Liver (tissue), 8 donors: ENCODE measurements at regions not wholly inside any gene's neighbourhood (a gene's known extent, or its start where the extent isn't known, plus 50 kb on each side); places are given as distances from the start of the nearest gene placed in this dataset.

ENCODE experiments used
- DNase-seq: peaks from one replicate; pipeline ENCODE4 v3.0.0-alpha.2; 2017; ENCODE audit warnings: low spot score
- H3K27ac ChIP-seq, 2 donors: one replicate each; pipeline ENCODE4 v1.7.0; 2013; ENCODE audit warnings: inconsistent platforms in 2 of 2, low read length in 2 of 2, control low read depth in 1 of 2, low read depth in 1 of 2, mild to moderate bottlenecking in 1 of 2
- H3K27me3 ChIP-seq, 4 donors: one replicate each; pipeline versions ENCODE4 v1.6.1 to v1.7.0; 2013; ENCODE audit warnings: low read length in 3 of 4, inconsistent platforms in 1 of 4, mild to moderate bottlenecking in 1 of 4, moderate library complexity in 1 of 4; ENCODE audit not compliant: control insufficient read depth in 4 of 4, insufficient read depth in 4 of 4
- H3K36me3 ChIP-seq, 4 donors: one replicate each; pipeline versions ENCODE4 v1.6.1 to v1.7.0; 2013; ENCODE audit warnings: low read length in 3 of 4, mild to moderate bottlenecking in 3 of 4, low read depth in 1 of 4, moderate library complexity in 1 of 4; ENCODE audit not compliant: control insufficient read depth in 4 of 4, insufficient read depth in 3 of 4
- H3K4me1 ChIP-seq, 4 donors: one replicate each; pipeline versions ENCODE4 v1.6.1 to v1.7.0; 2013; ENCODE audit warnings: low read length in 3 of 4, mild to moderate bottlenecking in 3 of 4, moderate library complexity in 1 of 4; ENCODE audit not compliant: control insufficient read depth in 4 of 4, insufficient read depth in 4 of 4
- H3K4me3 ChIP-seq, 3 donors: one replicate each; pipeline versions ENCODE4 v1.6.1 to v1.7.0; 2013; ENCODE audit warnings: low read length in 3 of 3, control low read depth in 1 of 3, low read depth in 1 of 3, mild to moderate bottlenecking in 1 of 3
- H3K9ac ChIP-seq, 2 donors: one replicate each; pipeline ENCODE4 v1.7.0; 2013; ENCODE audit warnings: low read length in 2 of 2, mild to moderate bottlenecking in 2 of 2, moderate library complexity in 2 of 2, control low read depth in 1 of 2, low read depth in 1 of 2
- H3K9me3 ChIP-seq, 4 donors: one replicate each; pipeline versions ENCODE4 v1.6.1 to v1.7.0; 2013; ENCODE audit warnings: low read length in 3 of 4; ENCODE audit not compliant: control insufficient read depth in 4 of 4
- CTCF ChIP-seq: fragments of 150-350 bp; IDR thresholded peaks from 2 replicates; pipeline ENCODE4 v1.5.1; 2017; ENCODE audit warnings: improper control_type of control experiment, low read depth, low read length; ENCODE audit not compliant: missing input control
- EGR1 ChIP-seq, 2 donors: IDR thresholded peaks; 2 replicates each; pipeline ENCODE4 v1.6.1; 2016 to 2018; ENCODE audit warnings: antibody characterized with exemption in 2 of 2, low read depth in 2 of 2
- FOXA1 ChIP-seq: IDR thresholded peaks from 2 replicates; pipeline ENCODE4 v1.6.1; 2016; ENCODE audit warnings: antibody characterized with exemption
- FOXA2 ChIP-seq: IDR thresholded peaks from 2 replicates; pipeline ENCODE4 v1.6.1; 2016; ENCODE audit warnings: antibody characterized with exemption
- GABPA ChIP-seq, 2 donors: IDR thresholded peaks in 1 of 2; conservative IDR thresholded peaks in 1 of 2; 2 replicates each; pipeline ENCODE4 v1.6.1; 2016; ENCODE audit warnings: antibody characterized with exemption in 2 of 2, mild to moderate bottlenecking in 1 of 2, moderate library complexity in 1 of 2
- HNF4A ChIP-seq, 2 donors: conservative IDR thresholded peaks; 2 replicates each; pipeline ENCODE4 v1.6.1; 2016; ENCODE audit warnings: antibody characterized with exemption in 2 of 2, mild to moderate bottlenecking in 2 of 2
- JUND ChIP-seq, 2 donors: IDR thresholded peaks; 2 replicates each; pipeline ENCODE4 v1.6.1; 2016; ENCODE audit warnings: antibody characterized with exemption in 2 of 2
- NR2F2 ChIP-seq: IDR thresholded peaks from 2 replicates; pipeline ENCODE4 v1.6.1; 2016; ENCODE audit warnings: antibody characterized with exemption
- RAD21 ChIP-seq, 2 donors: IDR thresholded peaks; 2 replicates each; pipeline ENCODE4 v1.6.1; 2016; ENCODE audit warnings: antibody characterized with exemption in 2 of 2, mild to moderate bottlenecking in 2 of 2
- RXRA ChIP-seq, 2 donors: IDR thresholded peaks; 2 replicates each; pipeline ENCODE4 v1.6.1; 2017 to 2018; ENCODE audit warnings: antibody characterized with exemption in 2 of 2, mild to moderate bottlenecking in 1 of 2
- SP1 ChIP-seq: IDR thresholded peaks from 2 replicates; pipeline ENCODE4 v1.6.1; 2018; ENCODE audit warnings: antibody characterized with exemption, mild to moderate bottlenecking
- YY1 ChIP-seq: IDR thresholded peaks from 2 replicates; pipeline ENCODE4 v1.6.1; 2016; ENCODE audit warnings: antibody characterized with exemption, mild to moderate bottlenecking
- whole genome bisulfite sequencing: extraction: QIAGEN DNeasy Blood & Tissue Kit; methylation state at CpG from one replicate; pipeline ENCODE4 v1.1.7; 2013; 5-methylcytosine and 5-hydroxymethylcytosine counted together
- TF ChIP-seq, protein P1 (sequence below): IDR thresholded peaks from 2 replicates; pipeline ENCODE4 v1.6.1; 2016; ENCODE audit warnings: antibody characterized with exemption
- TF ChIP-seq, protein P2 (sequence below): IDR thresholded peaks from 2 replicates; pipeline ENCODE4 v1.6.1; 2016; ENCODE audit warnings: antibody characterized with exemption, mild to moderate bottlenecking
- TF ChIP-seq, protein P3 (sequence below): IDR thresholded peaks from 2 replicates; pipeline ENCODE4 v1.6.1; 2016; ENCODE audit warnings: antibody characterized with exemption
- donor health status: healthy.
- donor health status: healthy.
- donor health status: healthy.
- donor health status: healthy.
- donor health status: healthy.

DNA sequence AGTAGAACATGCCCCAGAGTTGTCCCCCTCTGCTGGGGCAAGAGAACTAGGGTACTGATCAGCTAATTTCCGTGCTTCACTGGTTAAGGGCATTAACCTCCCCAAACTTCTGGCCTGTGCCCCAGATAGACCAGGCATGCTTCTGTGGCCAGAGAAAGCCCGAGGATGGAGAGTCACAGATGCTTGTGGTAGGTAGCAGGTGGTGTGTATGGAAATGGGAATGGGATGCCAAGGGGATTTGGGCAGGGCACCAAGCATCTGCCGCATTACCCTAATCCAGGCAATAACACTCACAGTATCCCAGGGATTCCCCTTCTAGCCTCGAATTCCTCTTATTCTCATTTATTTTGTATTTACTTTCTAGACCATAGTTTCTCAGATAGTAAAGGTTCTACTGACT lies 124.8 kb upstream of the KLF12 start:
- TF ChIP-seq YY1 (no peak), CTCF (no peak), RAD21 (IDR thresholded peaks at IDR 0.05) (no peak), HNF4A (conservative IDR thresholded peaks at IDR 0.05) (no peak), FOXA1 (no peak), SP1 (no peak), JUND (IDR thresholded peaks at IDR 0.05) (no peak)
- TF ChIP-seq, protein P1, sequence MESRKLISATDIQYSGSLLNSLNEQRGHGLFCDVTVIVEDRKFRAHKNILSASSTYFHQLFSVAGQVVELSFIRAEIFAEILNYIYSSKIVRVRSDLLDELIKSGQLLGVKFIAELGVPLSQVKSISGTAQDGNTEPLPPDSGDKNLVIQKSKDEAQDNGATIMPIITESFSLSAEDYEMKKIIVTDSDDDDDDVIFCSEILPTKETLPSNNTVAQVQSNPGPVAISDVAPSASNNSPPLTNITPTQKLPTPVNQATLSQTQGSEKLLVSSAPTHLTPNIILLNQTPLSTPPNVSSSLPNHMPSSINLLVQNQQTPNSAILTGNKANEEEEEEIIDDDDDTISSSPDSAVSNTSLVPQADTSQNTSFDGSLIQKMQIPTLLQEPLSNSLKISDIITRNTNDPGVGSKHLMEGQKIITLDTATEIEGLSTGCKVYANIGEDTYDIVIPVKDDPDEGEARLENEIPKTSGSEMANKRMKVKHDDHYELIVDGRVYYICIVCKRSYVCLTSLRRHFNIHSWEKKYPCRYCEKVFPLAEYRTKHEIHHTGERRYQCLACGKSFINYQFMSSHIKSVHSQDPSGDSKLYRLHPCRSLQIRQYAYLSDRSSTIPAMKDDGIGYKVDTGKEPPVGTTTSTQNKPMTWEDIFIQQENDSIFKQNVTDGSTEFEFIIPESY = no peak
- TF ChIP-seq, protein P2, sequence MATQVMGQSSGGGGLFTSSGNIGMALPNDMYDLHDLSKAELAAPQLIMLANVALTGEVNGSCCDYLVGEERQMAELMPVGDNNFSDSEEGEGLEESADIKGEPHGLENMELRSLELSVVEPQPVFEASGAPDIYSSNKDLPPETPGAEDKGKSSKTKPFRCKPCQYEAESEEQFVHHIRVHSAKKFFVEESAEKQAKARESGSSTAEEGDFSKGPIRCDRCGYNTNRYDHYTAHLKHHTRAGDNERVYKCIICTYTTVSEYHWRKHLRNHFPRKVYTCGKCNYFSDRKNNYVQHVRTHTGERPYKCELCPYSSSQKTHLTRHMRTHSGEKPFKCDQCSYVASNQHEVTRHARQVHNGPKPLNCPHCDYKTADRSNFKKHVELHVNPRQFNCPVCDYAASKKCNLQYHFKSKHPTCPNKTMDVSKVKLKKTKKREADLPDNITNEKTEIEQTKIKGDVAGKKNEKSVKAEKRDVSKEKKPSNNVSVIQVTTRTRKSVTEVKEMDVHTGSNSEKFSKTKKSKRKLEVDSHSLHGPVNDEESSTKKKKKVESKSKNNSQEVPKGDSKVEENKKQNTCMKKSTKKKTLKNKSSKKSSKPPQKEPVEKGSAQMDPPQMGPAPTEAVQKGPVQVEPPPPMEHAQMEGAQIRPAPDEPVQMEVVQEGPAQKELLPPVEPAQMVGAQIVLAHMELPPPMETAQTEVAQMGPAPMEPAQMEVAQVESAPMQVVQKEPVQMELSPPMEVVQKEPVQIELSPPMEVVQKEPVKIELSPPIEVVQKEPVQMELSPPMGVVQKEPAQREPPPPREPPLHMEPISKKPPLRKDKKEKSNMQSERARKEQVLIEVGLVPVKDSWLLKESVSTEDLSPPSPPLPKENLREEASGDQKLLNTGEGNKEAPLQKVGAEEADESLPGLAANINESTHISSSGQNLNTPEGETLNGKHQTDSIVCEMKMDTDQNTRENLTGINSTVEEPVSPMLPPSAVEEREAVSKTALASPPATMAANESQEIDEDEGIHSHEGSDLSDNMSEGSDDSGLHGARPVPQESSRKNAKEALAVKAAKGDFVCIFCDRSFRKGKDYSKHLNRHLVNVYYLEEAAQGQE = no peak
- WGBS = 93% methylated on average over 4 of the region's 4 CpGs
- H3K9ac ChIP-seq = no peak overlapping the region
- DNase-seq = no peak
- H3K4me1 ChIP-seq = no peaks in the 10 kb centered on the region
- H3K4me3 ChIP-seq = no peak overlapping the region
- H3K27ac ChIP-seq = no peak overlapping the region
- H3K27me3 ChIP-seq = no peaks in the 10 kb centered on the region
- peaks cover 0 to 2% (median 0%) of the 10 kb centered on the region in 4 donors for H3K9me3 ChIP-seq
- no peaks in the 10 kb centered on the region for H3K36me3 ChIP-seq

GRCh38 chr13:74256969-74257368 lies 122.8 kb upstream of the KLF12 start:
- H3K4me3 ChIP-seq = no peak overlapping the region
- WGBS = 91% methylated on average over 4 of the region's 4 CpGs
- no peak overlapping the region for H3K9ac ChIP-seq
- no peak for DNase-seq
- H3K27me3 ChIP-seq = no peaks in the 10 kb centered on the region
- H3K36me3 ChIP-seq = no peaks in the 10 kb centered on the region
- H3K27ac ChIP-seq = no peak overlapping the region
- H3K4me1 ChIP-seq = no peaks in the 10 kb centered on the region
- TF ChIP-seq EGR1 (IDR thresholded peaks at IDR 0.05; ENCODE audit: low read depth in 2 of 2) (no peak), GABPA (IDR thresholded peaks at IDR 0.05 in 1 of 2, conservative IDR thresholded peaks at IDR 0.05 in 1 of 2) (no peak), FOXA2 (no peak), NR2F2 (no peak), YY1 (no peak), JUND (IDR thresholded peaks at IDR 0.05) (no peak), RXRA (IDR thresholded peaks at IDR 0.05) (no peak), SP1 (no peak), CTCF (no peak), RAD21 (IDR thresholded peaks at IDR 0.05) (no peak), FOXA1 (no peak)
- TF ChIP-seq, protein P2 = no peak
- TF ChIP-seq, protein P3, sequence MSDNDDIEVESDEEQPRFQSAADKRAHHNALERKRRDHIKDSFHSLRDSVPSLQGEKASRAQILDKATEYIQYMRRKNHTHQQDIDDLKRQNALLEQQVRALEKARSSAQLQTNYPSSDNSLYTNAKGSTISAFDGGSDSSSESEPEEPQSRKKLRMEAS = no peak
- no peaks in the 10 kb centered on the region for H3K9me3 ChIP-seq
